Mesendoderm (in vitro differentiated cells): ENCODE measurements at regions not wholly inside any gene's neighbourhood (a gene's known extent, or its start where the extent isn't known, plus 50 kb on each side); places are given as distances from the start of the nearest gene placed in this dataset.
A peak's percentile ranks its signal among the peaks of the same experiment; 100 is the strongest.

ENCODE experiments used
- DNase-seq: peaks from one replicate; pipeline ENCODE4 v3.0.0; 2013
- H2AK5ac ChIP-seq: 2 replicates; pipeline ENCODE4 v1.6.1; 2013; ENCODE audit warnings: low read length, inconsistent platforms
- H2BK120ac ChIP-seq: 2 replicates; pipeline ENCODE4 v1.6.1; 2013; ENCODE audit warnings: low read depth, mild to moderate bottlenecking, low read length, moderate library complexity, mixed read lengths
- H2BK15ac ChIP-seq: replicated peaks from 2 replicates; pipeline ENCODE4 v1.6.1; 2013; ENCODE audit warnings: low read depth, mild to moderate bottlenecking, moderate library complexity
- H2BK5ac ChIP-seq: 2 replicates; pipeline ENCODE4 v1.6.1; 2013; ENCODE audit warnings: low read length, inconsistent platforms
- H3K18ac ChIP-seq: 2 replicates; pipeline ENCODE4 v1.6.1; 2013; ENCODE audit warnings: mild to moderate bottlenecking, low read length, mixed read lengths
- H3K23ac ChIP-seq: one replicate; pipeline ENCODE4 v1.6.1; 2013; ENCODE audit warnings: low read length
- H3K27ac ChIP-seq: 2 replicates; pipeline ENCODE4 v1.5.1; 2013; ENCODE audit warnings: low read depth, mild to moderate bottlenecking, inconsistent platforms, low read length, moderate library complexity
- H3K27me3 ChIP-seq: 2 replicates; pipeline ENCODE4 v1.6.1; 2013; ENCODE audit warnings: low read length, control low read depth, mild to moderate bottlenecking, inconsistent platforms; ENCODE audit not compliant: insufficient read depth, poor library complexity
- H3K36me3 ChIP-seq: 2 replicates; pipeline ENCODE4 v1.6.1; 2013; ENCODE audit warnings: low read length, inconsistent platforms; ENCODE audit not compliant: control insufficient read depth, insufficient read depth
- H3K4ac ChIP-seq: one replicate; pipeline ENCODE4 v1.6.1; 2013; ENCODE audit warnings: low read depth, mild to moderate bottlenecking, low read length, moderate library complexity
- H3K4me1 ChIP-seq: 2 replicates; pipeline ENCODE4 v1.6.1; 2013; ENCODE audit warnings: low read depth, low read length, inconsistent platforms; ENCODE audit not compliant: control insufficient read depth
- H3K4me2 ChIP-seq: 2 replicates; pipeline ENCODE4 v1.6.1; 2013; ENCODE audit warnings: low read length
- H3K4me3 ChIP-seq: 2 replicates; pipeline ENCODE4 v1.5.1; 2013; ENCODE audit warnings: mild to moderate bottlenecking, low read length
- H3K56ac ChIP-seq: one replicate; pipeline ENCODE4 v1.6.1; 2013; ENCODE audit warnings: low read length
- H3K79me1 ChIP-seq: 2 replicates; pipeline ENCODE4 v1.6.1; 2013; ENCODE audit warnings: low read length, inconsistent platforms
- H3K79me2 ChIP-seq: 2 replicates; pipeline ENCODE4 v1.6.1; 2013; ENCODE audit warnings: mild to moderate bottlenecking, low read length; ENCODE audit not compliant: control insufficient read depth, insufficient read depth
- H3K9ac ChIP-seq: 2 replicates; pipeline ENCODE4 v1.6.1; 2013; ENCODE audit warnings: low read length, inconsistent platforms
- H4K5ac ChIP-seq: one replicate; pipeline ENCODE4 v1.6.1; 2013; ENCODE audit warnings: low read length
- H4K8ac ChIP-seq: one replicate; pipeline ENCODE4 v1.6.1; 2013; ENCODE audit warnings: low read depth, mild to moderate bottlenecking, control low read depth, low read length, moderate library complexity
- WGBS: extraction: QIAGEN DNeasy Blood & Tissue Kit; methylation state at CpG from one replicate; pipeline ENCODE4 v1.1.7; 2013; ENCODE audit warnings: low lambda C conversion rate, missing lambda C conversion rate; ENCODE audit not compliant: insufficient coverage; ENCODE audit errors: extremely low coverage; 5-methylcytosine and 5-hydroxymethylcytosine counted together

DNA sequence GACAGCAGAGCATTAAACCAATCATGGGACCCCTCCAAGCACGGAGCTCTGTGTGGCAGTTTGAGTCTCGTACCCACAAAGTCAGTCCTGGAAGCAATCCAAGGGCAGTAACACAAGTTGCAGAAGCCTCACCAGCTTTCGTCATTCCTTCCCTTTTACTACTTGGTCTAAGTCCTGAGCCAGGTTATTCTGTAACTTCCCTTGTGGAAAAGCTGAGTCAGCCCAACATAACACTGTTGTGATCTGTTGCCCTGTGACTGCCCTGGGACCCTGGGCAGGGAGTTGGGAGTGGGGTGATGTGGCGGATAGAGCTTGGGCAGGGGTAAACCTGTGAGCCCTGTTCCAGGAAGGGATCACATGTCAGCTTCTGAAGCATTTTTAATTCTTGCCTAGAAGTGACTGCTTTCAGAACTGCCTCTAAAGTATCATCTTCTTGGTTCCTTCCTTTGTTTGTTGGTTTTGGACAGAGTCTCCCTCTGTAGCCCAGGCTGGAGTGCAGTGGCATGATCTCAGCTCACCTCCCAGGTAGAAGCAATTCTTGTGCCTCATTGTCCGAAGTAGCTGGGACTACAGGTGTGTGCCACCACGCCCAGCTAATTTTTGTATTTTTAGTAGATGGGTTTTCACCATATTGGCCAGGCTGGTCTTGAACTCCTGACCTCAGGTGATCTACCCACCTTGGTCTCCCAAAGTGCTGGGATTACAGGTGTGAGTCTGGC, 183.7 kb upstream of the JAG1 start:
- no peak overlapping the region for H2BK120ac ChIP-seq
- H3K27me3 ChIP-seq: no peaks in the 10 kb centered on the region
- no peak overlapping the region for H3K23ac ChIP-seq
- no peak overlapping the region for H3K56ac ChIP-seq
- no peak overlapping the region for H2BK5ac ChIP-seq
- no peak overlapping the region for H3K27ac ChIP-seq
- no peak overlapping the region for H3K9ac ChIP-seq
- no peaks in the 10 kb centered on the region for H3K79me1 ChIP-seq
- H2BK15ac ChIP-seq: no peak overlapping the region
- H3K4me1 ChIP-seq: no peaks in the 10 kb centered on the region
- no peak overlapping the region for H3K4ac ChIP-seq
- no peak overlapping the region for H3K4me3 ChIP-seq
- no peak overlapping the region for H3K18ac ChIP-seq
- no peaks in the 10 kb centered on the region for H3K79me2 ChIP-seq
- WGBS: no CpG with 5 or more reads among the region's 6 CpGs
- H3K36me3 ChIP-seq: no peaks in the 10 kb centered on the region
- DNase-seq: peak; percentile 12
- H4K5ac ChIP-seq: no peak overlapping the region
- no peak overlapping the region for H4K8ac ChIP-seq
- no peak overlapping the region for H3K4me2 ChIP-seq
- H2AK5ac ChIP-seq: no peak overlapping the region

DNA sequence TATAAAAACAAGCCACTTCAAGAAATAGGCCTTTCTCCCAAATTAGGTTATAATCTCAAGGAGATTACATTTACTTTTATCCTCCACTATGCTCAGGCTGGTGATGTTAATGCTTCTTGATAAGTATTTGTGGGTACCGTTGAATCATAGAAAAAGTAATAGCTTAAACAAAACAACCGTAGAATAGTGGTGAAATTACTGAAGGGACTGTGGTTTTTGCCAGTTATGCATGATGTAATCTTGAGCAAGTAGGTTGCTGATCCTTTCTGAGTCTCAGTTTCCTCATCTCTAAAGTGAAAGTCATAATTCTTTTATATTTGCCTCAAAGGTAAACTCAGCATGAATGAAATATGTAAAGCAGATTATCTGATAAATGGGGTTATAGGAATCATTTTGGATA, 187.3 kb upstream of the JAG1 start:
- Histone ChIP-seq H2BK5ac (no peak overlapping the region), H3K36me3 (no peaks in the 10 kb centered on the region), H3K27me3 (no peaks in the 10 kb centered on the region), H2BK15ac (no peak overlapping the region), H3K56ac (no peak overlapping the region), H4K5ac (no peak overlapping the region), H3K79me1 (no peaks in the 10 kb centered on the region), H4K8ac (no peak overlapping the region), H3K18ac (no peak overlapping the region), H2AK5ac (no peak overlapping the region), H3K23ac (no peak overlapping the region), H3K27ac (no peak overlapping the region), H3K79me2 (no peaks in the 10 kb centered on the region), H3K4me2 (no peak overlapping the region), H3K9ac (no peak overlapping the region), H2BK120ac (no peak overlapping the region), H3K4me1 (no peaks in the 10 kb centered on the region), H3K4me3 (no peak overlapping the region), H3K4ac (no peak overlapping the region)
- no peak for DNase-seq
- no CpG with 5 or more reads among the region's 2 CpGs for WGBS

DNA sequence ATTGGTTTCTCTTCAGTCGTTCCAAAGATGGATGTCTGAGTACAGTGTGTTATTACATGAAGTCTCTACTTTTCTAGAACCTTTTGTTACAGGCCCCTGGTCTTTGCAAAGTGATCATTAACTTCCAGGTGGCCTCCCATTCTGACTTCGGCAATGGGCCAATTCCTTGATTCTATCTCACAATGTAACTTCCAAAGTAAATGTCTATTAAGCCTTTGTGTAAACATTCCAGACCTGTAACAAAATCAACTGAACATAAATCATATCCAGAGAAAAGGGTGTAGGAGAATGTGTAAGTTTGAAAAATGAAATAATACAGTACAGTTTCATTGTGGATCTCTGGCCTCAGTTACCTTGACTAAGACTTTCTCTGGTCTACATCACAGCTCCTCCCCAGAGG, 187.8 kb upstream of the JAG1 start:
- H3K27ac ChIP-seq: no peak overlapping the region
- no peak overlapping the region for H2AK5ac ChIP-seq
- H2BK15ac ChIP-seq: no peak overlapping the region
- H3K79me2 ChIP-seq: no peaks in the 10 kb centered on the region
- H4K8ac ChIP-seq: no peak overlapping the region
- H3K4me3 ChIP-seq: no peak overlapping the region
- no peak overlapping the region for H2BK5ac ChIP-seq
- no peaks in the 10 kb centered on the region for H3K27me3 ChIP-seq
- no peak overlapping the region for H4K5ac ChIP-seq
- no peak overlapping the region for H3K9ac ChIP-seq
- H3K36me3 ChIP-seq: no peaks in the 10 kb centered on the region
- no peak overlapping the region for H3K56ac ChIP-seq
- no peaks in the 10 kb centered on the region for H3K4me1 ChIP-seq
- no peak for DNase-seq
- H2BK120ac ChIP-seq: no peak overlapping the region
- H3K23ac ChIP-seq: no peak overlapping the region
- H3K79me1 ChIP-seq: no peaks in the 10 kb centered on the region
- H3K18ac ChIP-seq: no peak overlapping the region
- no peak overlapping the region for H3K4ac ChIP-seq
- H3K4me2 ChIP-seq: no peak overlapping the region
- WGBS: no CpG with 5 or more reads among the region's 2 CpGs

DNA sequence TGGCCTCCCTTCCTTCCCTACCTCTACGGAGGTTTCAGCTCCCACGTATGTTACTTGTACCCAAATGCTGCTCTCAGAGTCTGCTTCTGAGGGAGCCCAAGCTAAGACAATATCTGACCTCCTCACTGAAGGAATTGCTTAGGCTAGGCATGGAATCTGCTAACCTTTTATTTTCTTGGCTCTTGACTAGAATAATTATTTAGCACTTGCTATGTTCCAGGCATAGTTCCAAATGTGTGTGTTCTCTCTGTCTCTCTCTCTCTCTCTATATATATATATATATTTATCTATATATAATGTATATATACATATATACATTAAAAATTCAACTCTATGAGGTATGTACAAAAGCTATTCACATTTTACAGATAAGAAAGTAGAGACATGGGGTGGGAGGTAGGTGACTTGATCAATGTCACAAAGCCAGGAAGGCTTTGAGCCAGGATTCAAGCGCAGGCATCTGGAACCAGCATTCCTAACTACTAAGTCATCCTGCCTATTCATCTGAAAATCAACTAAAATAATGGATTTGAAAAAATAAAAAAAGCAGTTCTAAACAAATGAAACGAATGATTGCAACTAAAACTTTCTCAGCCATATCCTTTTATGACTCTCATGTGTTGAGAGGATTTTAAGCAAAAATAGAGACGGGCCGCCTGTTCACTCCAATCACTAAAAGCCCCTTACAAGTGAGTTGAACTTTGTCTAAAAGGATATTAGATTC, 189.7 kb upstream of the JAG1 start:
- Histone ChIP-seq H3K56ac (no peak overlapping the region), H2BK15ac (no peak overlapping the region), H3K4me2 (no peak overlapping the region), H3K4me3 (no peak overlapping the region), H2AK5ac (no peak overlapping the region), H3K18ac (no peak overlapping the region), H3K36me3 (no peaks in the 10 kb centered on the region), H3K79me2 (no peaks in the 10 kb centered on the region), H3K23ac (no peak overlapping the region), H3K4me1 (no peaks in the 10 kb centered on the region), H2BK5ac (no peak overlapping the region), H4K5ac (no peak overlapping the region), H3K79me1 (no peaks in the 10 kb centered on the region), H2BK120ac (no peak overlapping the region), H3K4ac (no peak overlapping the region), H3K27me3 (no peaks in the 10 kb centered on the region), H4K8ac (no peak overlapping the region), H3K9ac (no peak overlapping the region), H3K27ac (no peak overlapping the region)
- DNase-seq: peak; percentile 29
- no CpG with 5 or more reads among the region's 6 CpGs for WGBS

DNA sequence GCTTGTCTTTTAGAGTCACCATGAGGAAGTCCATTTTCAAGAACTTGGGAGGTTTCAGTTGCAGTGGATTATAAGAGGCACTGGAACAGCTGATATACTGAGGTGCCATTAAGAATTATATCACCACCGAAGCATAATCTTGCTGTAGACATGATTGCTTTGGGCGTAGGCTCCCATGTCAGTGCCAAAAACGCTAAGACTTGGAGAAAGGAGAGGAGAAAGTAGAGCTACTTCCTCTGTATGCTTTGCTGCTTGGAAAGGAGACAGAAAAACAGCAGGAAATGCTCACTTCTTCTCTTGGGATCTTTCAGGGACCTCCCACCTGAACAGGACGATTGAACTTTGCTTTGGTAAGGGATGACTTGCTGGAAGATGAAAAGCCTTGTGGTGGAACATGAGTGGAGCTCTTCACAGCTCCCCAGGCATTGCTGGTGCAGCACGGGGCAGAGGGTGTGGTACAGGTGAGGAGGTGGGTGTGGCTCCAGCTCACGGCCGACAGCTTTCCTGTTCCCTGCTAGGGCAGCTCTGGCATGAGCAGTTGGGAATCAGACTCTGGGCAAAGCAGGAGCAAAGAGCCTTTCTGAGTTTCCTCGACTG, 190.4 kb upstream of the JAG1 start:
- H3K36me3 ChIP-seq: no peaks in the 10 kb centered on the region
- H3K27ac ChIP-seq: no peak overlapping the region
- no peak overlapping the region for H3K4me3 ChIP-seq
- H2AK5ac ChIP-seq: no peak overlapping the region
- DNase-seq: no peak
- no CpG with 5 or more reads among the region's 8 CpGs for WGBS
- no peak overlapping the region for H3K4ac ChIP-seq
- H3K18ac ChIP-seq: no peak overlapping the region
- no peak overlapping the region for H3K23ac ChIP-seq
- no peak overlapping the region for H4K8ac ChIP-seq
- H3K56ac ChIP-seq: no peak overlapping the region
- no peak overlapping the region for H2BK15ac ChIP-seq
- H2BK5ac ChIP-seq: no peak overlapping the region
- H3K4me2 ChIP-seq: no peak overlapping the region
- no peak overlapping the region for H2BK120ac ChIP-seq
- no peaks in the 10 kb centered on the region for H3K79me1 ChIP-seq
- H3K27me3 ChIP-seq: no peaks in the 10 kb centered on the region
- no peaks in the 10 kb centered on the region for H3K4me1 ChIP-seq
- H3K9ac ChIP-seq: no peak overlapping the region
- no peak overlapping the region for H4K5ac ChIP-seq
- no peaks in the 10 kb centered on the region for H3K79me2 ChIP-seq
